ENCODE measurements at regions not wholly inside any gene's neighbourhood (a gene's known extent, or its start where the extent isn't known, plus 50 kb on each side); places are given as distances from the start of the nearest gene placed in this dataset.
A peak's percentile ranks its signal among the peaks of the same experiment; 100 is the strongest.

- no peak for TF ChIP-seq CTCF (conservative IDR thresholded peaks at IDR 0.05)
- H2AFZ ChIP-seq (ENCODE audit: low read length), result no peak overlapping the region
- no peak overlapping the region for H2BK15ac ChIP-seq (ENCODE audit: low read depth, low read length)
- H3K9ac ChIP-seq (ENCODE audit: extremely low read depth, insufficient read length, low read length), result no peak overlapping the region
- no peak overlapping the region for H4K5ac ChIP-seq (ENCODE audit: insufficient read length, low read depth, low read length)
- H3T11ph ChIP-seq (ENCODE audit: low read length), result no peak overlapping the region
- no peak overlapping the region for H3K4me3 Mint-ChIP-seq
- no peaks in the 10 kb centered on the region for H4K20me1 ChIP-seq (ENCODE audit: control insufficient read depth, insufficient read depth, insufficient read length)
- no peak overlapping the region for H4K8ac ChIP-seq (replicated peaks; ENCODE audit: insufficient read length, low read depth, low read length)
- no peak overlapping the region for H2BK12ac ChIP-seq (ENCODE audit: insufficient read length, low read depth, low read length)
- H3K18ac ChIP-seq (ENCODE audit: insufficient read length, low read depth, low read length), result no peak overlapping the region
- H3K27ac ChIP-seq (ENCODE audit: insufficient read length, low read depth, low read length), result no peak overlapping the region
- no peak overlapping the region for H3K4me2 ChIP-seq (ENCODE audit: insufficient read depth, insufficient read length, low read length)
- H2BK5ac ChIP-seq (ENCODE audit: insufficient read length, low read length), result no peak overlapping the region
- no peak for DNase-seq
- no peak overlapping the region for H3K23ac ChIP-seq (ENCODE audit: insufficient read length, low read depth, low read length)
- H3K4me1 ChIP-seq (ENCODE audit: insufficient read depth, low read length), result no peaks in the 10 kb centered on the region; the same call in 1 of the 2 replicates
- H2BK120ac ChIP-seq (ENCODE audit: low read depth, low read length, poor library complexity, severe bottlenecking), result no peak overlapping the region
- no peak overlapping the region for H3K4ac ChIP-seq (ENCODE audit: low read depth, low read length)
- no peaks in the 10 kb centered on the region for H3K9me3 ChIP-seq (ENCODE audit: control insufficient read depth, low read depth, low read length)
- peak overlapping the region in 2 of 3 experiments; percentile 7 to 14; a peak in 1 of 7 replicates for H3K27ac Mint-ChIP-seq
- no peak overlapping the region for H3K14ac ChIP-seq (ENCODE audit: insufficient read depth, low read length)
- H3K4me1 Mint-ChIP-seq, result peaks cover 14 to 18% of the 10 kb centered on the region in 2 experiments
- H2AK5ac ChIP-seq (ENCODE audit: insufficient read length, low read length), result no peak overlapping the region
- no peaks in the 10 kb centered on the region for H3K27me3 Mint-ChIP-seq (ENCODE audit: low read depth)
- H3K27me3 ChIP-seq (ENCODE audit: insufficient read depth, low read length), result no peaks in the 10 kb centered on the region
- no peak overlapping the region for H3K56ac ChIP-seq (ENCODE audit: insufficient read length, low read depth, low read length)
- H2BK20ac ChIP-seq (ENCODE audit: low read depth, low read length, poor library complexity, severe bottlenecking), result no peak overlapping the region
- H3K79me2 ChIP-seq (ENCODE audit: insufficient read depth, low read length), result no peaks in the 10 kb centered on the region
- no peaks in the 10 kb centered on the region for H3K9me3 Mint-ChIP-seq
- H3K36me3 Mint-ChIP-seq (ENCODE audit: insufficient read depth in 1 of 3, low read depth in 3 of 3), result no peaks in the 10 kb centered on the region
- H3K79me1 ChIP-seq (ENCODE audit: insufficient read depth, low read depth, low read length, poor library complexity, severe bottlenecking), result no peaks in the 10 kb centered on the region
- no peaks in the 10 kb centered on the region for H3K23me2 ChIP-seq (ENCODE audit: insufficient read length, low read depth, low read length, poor library complexity, severe bottlenecking)
- WGBS (ENCODE audit: extremely low coverage, insufficient read length, low lambda C conversion rate), result no CpG with 5 or more reads among the region's 9 CpGs
- no peak overlapping the region for H4K91ac ChIP-seq (ENCODE audit: insufficient read length, low read depth, low read length)
These were observed 51.2 kb upstream of the TIAM1 start for GRCh38 chr21:31395268-31395667.
